ENCODE measurements at regions not wholly inside any gene's neighbourhood (a gene's known extent, or its start where the extent isn't known, plus 50 kb on each side); places are given as distances from the start of the nearest gene placed in this dataset.

- TF ChIP-seq CTCF (IDR thresholded peaks at IDR 0.05) (no peak), EZH2phosphoT487 (IDR thresholded peaks at IDR 0.05) (no peak), EZH2 (IDR thresholded peaks at IDR 0.05) (no peak)
Observed at GRCh38 chr18:55642191-55642590, 54.2 kb upstream of the TCF4 start.
